Endothelial cell of umbilical vein (primary cell): ENCODE measurements at regions not wholly inside any gene's neighbourhood (a gene's known extent, or its start where the extent isn't known, plus 50 kb on each side); places are given as distances from the start of the nearest gene placed in this dataset.

ENCODE experiments used
- BruUV-seq: library from RNA; stranded (reverse); fragments of 400-500 nt; replicated peaks from 2 replicates; lab custom pipeline; 2021; lab: Mats Ljungman, UMichigan
- CTCF ChIA-PET: fragments of 300-600, 350-600 bp; sonication (Branson Sonifier 250); formaldehyde crosslinking; loops from one replicate; lab custom pipeline; 2021; ENCODE audit warnings: antibody characterized with exemption, inconsistent platforms; lab: Charles Lee
- POLR2A ChIA-PET: fragments of 300-600, 350-600 bp; sonication (Branson Sonifier 250); formaldehyde crosslinking; loops from one replicate; lab custom pipeline; 2021; ENCODE audit warnings: antibody characterized with exemption, inconsistent platforms; lab: Charles Lee
- DNase-seq: peaks from one replicate; pipeline ENCODE4 v3.0.0-alpha.2; 2011; ENCODE audit warnings: low read depth, low spot score
- FAIRE-seq: peaks from 2 replicates; lab custom pipeline; 2011; peaks lifted over from hg19 to GRCh38; lab: Jason Lieb, UNC
- H2AFZ ChIP-seq: 2 replicates; pipeline ENCODE4 v1.6.0; 2012; ENCODE audit warnings: low read depth, low read length, control low read depth, inconsistent platforms
- H3K27ac ChIP-seq: 2 replicates; pipeline ENCODE4 v1.5.1; 2011; ENCODE audit warnings: low read depth, mild to moderate bottlenecking, control low read depth, low read length, moderate library complexity; ENCODE audit not compliant: insufficient read depth
- H3K27me3 ChIP-seq, 2 experiments: 2 replicates each; pipeline versions ENCODE4 v1.6.0 to v1.6.1; 2011; ENCODE audit warnings: low read length in 2 of 2, mixed read lengths in 1 of 2; ENCODE audit not compliant: control insufficient read depth in 2 of 2, insufficient read depth in 2 of 2
- H3K36me3 ChIP-seq, 2 experiments: 2 replicates in 1 of 2; 3 replicates in 1 of 2; pipeline ENCODE4 v1.5.1; 2011; ENCODE audit warnings: low read length in 2 of 2, mild to moderate bottlenecking in 1 of 2, moderate library complexity in 1 of 2; ENCODE audit not compliant: control insufficient read depth in 2 of 2, insufficient read depth in 2 of 2; ENCODE audit errors: extremely low read depth in 1 of 2
- H3K4me1 ChIP-seq: 3 replicates; pipeline ENCODE4 v1.5.1; 2011; ENCODE audit warnings: mild to moderate bottlenecking, low read length; ENCODE audit not compliant: control insufficient read depth, insufficient read depth; ENCODE audit errors: extremely low read depth
- H3K4me2 ChIP-seq: 2 replicates; pipeline ENCODE4 v1.6.1; 2011; ENCODE audit warnings: low read length, control low read depth, mixed read lengths; ENCODE audit not compliant: insufficient read depth
- H3K4me3 ChIP-seq, 3 experiments: fragments of 200-600 bp in 1 of 3; sonication (generic), shearing (Covaris generic) in 1 of 3; replicated peaks in 1 of 3; 2 replicates each; pipeline ENCODE4 v1.5.1; 2011 to 2016; ENCODE audit warnings: control low read depth in 3 of 3, low read length in 3 of 3, mild to moderate bottlenecking in 2 of 3, inconsistent platforms in 1 of 3, low read depth in 1 of 3, moderate library complexity in 1 of 3; ENCODE audit not compliant: insufficient read depth in 1 of 3
- H3K79me2 ChIP-seq: 2 replicates; pipeline ENCODE4 v1.6.0; 2012; ENCODE audit warnings: low read length, inconsistent platforms; ENCODE audit not compliant: control insufficient read depth, insufficient read depth
- H3K9ac ChIP-seq: replicated peaks from 2 replicates; pipeline ENCODE3; 2011; ENCODE audit warnings: low read length, control low read depth; ENCODE audit not compliant: insufficient read depth; ENCODE audit errors: extremely low read depth
- H3K9me1 ChIP-seq: replicated peaks from 3 replicates; pipeline ENCODE4 v1.6.0; 2011; ENCODE audit warnings: mild to moderate bottlenecking, low read length; ENCODE audit not compliant: control insufficient read depth, insufficient read depth; ENCODE audit errors: extremely low read depth
- H3K9me3 ChIP-seq: replicated peaks from 2 replicates; pipeline ENCODE4 v1.5.1; 2012; ENCODE audit warnings: low read length, inconsistent platforms; ENCODE audit not compliant: control insufficient read depth, insufficient read depth
- H4K20me1 ChIP-seq: replicated peaks from 2 replicates; pipeline ENCODE3; 2011; ENCODE audit warnings: mild to moderate bottlenecking, low read length; ENCODE audit not compliant: control insufficient read depth, insufficient read depth; ENCODE audit errors: extremely low read depth
- CTCF ChIP-seq, 2 donors: IDR thresholded peaks; 1 replicate in 1 of 2; 2 replicates in 1 of 2; pipeline ENCODE4 v1.5.1; 2011; ENCODE audit warnings: low read length in 2 of 2, mild to moderate bottlenecking in 2 of 2, moderate library complexity in 2 of 2, control low read depth in 1 of 2, inconsistent platforms in 1 of 2, low read depth in 1 of 2; ENCODE audit not compliant: insufficient read depth in 1 of 2; ENCODE audit errors: extremely low read depth in 1 of 2
- EZH2 ChIP-seq: IDR thresholded peaks from 2 replicates; pipeline ENCODE4 v1.6.1; 2012; ENCODE audit warnings: borderline replicate concordance, low read depth, mild to moderate bottlenecking, moderate library complexity, low read length, inconsistent platforms; ENCODE audit not compliant: severe bottlenecking
- FOS ChIP-seq: IDR thresholded peaks from 2 replicates; pipeline ENCODE4 v1.6.1; 2011; ENCODE audit warnings: mild to moderate bottlenecking, low read length, moderate library complexity, borderline replicate concordance; ENCODE audit not compliant: insufficient read depth
- GATA2 ChIP-seq: IDR thresholded peaks from 2 replicates; pipeline ENCODE4 v1.7.0; 2011; ENCODE audit warnings: low read depth, mild to moderate bottlenecking, moderate library complexity, mixed read lengths, low read length; ENCODE audit not compliant: insufficient read length, insufficient read depth
- JUN ChIP-seq: IDR thresholded peaks from 2 replicates; pipeline ENCODE4 v1.6.1; 2011; ENCODE audit warnings: borderline replicate concordance, low read depth; ENCODE audit not compliant: insufficient read length, insufficient read depth
- MAX ChIP-seq: IDR thresholded peaks from 2 replicates; pipeline ENCODE4 v1.6.1; 2011; ENCODE audit not compliant: insufficient read depth, insufficient read length
- MYC ChIP-seq: IDR thresholded peaks from one replicate; pipeline ENCODE4 v1.6.1; 2011; ENCODE audit warnings: mild to moderate bottlenecking, low read depth, low read length
- POLR2A ChIP-seq: IDR thresholded peaks from 2 replicates; pipeline ENCODE4 v1.6.1; 2012; ENCODE audit warnings: low read depth, mild to moderate bottlenecking, control low read depth, low read length
- POLR2AphosphoS5 ChIP-seq: IDR thresholded peaks from 2 replicates; pipeline ENCODE4 v1.6.1; 2012; ENCODE audit warnings: low read depth, mild to moderate bottlenecking, control low read depth, low read length, moderate library complexity; ENCODE audit not compliant: insufficient read depth
- dilution Hi-C: fragments of 300-500 bp; cut with MboI; formaldehyde crosslinking; loops from one replicate; pipeline ENCODE4 v1.15.0; 2019; ENCODE audit warnings: low sequenced_read_pairs; ENCODE audit not compliant: extremely low pct_ligation_motif_present
- intact Hi-C: fragments of 100-400 bp; cut with micrococcal nuclease; formaldehyde crosslinking; loops from one replicate; pipeline ENCODE4 v1.10.0; 2022

GRCh38 chr5:173667702-173668101 is 51.3 kb upstream of the BOD1 start:
- BruUV-seq = no TSS peak
- no peaks in the 10 kb centered on the region for H3K9me3 ChIP-seq
- H3K36me3 ChIP-seq = no peaks in the 10 kb centered on the region
- POLR2A ChIA-PET = no interaction called here
- no peaks in the 10 kb centered on the region for H4K20me1 ChIP-seq
- intact Hi-C loops (no loop called here), dilution Hi-C loops (no loop called here)
- no peak for FAIRE-seq
- CTCF ChIA-PET = no interaction called here
- H3K27me3 ChIP-seq = peaks cover 0 to 3% of the 10 kb centered on the region in 2 experiments
- TF ChIP-seq POLR2AphosphoS5 (no peak), CTCF (IDR thresholded peaks at IDR 0.05; ENCODE audit: extremely low read depth in 1 of 2, insufficient read depth in 1 of 2, low read depth in 1 of 2, low read length in 2 of 2) (no peak), POLR2A (no peak), MAX (no peak), EZH2 (no peak), JUN (no peak), FOS (no peak), MYC (no peak), GATA2 (no peak)
- H2AFZ ChIP-seq = no peak overlapping the region
- H3K4me3 ChIP-seq = no peak overlapping the region
- H3K4me2 ChIP-seq = no peak overlapping the region
- H3K4me1 ChIP-seq = peaks cover 2% of the 10 kb centered on the region
- no peak overlapping the region for H3K9ac ChIP-seq
- DNase-seq = no peak
- H3K9me1 ChIP-seq = no peaks in the 10 kb centered on the region
- H3K79me2 ChIP-seq = no peaks in the 10 kb centered on the region
- H3K27ac ChIP-seq = no peak overlapping the region
